ENCODE measurements at regions not wholly inside any gene's neighbourhood (a gene's known extent, or its start where the extent isn't known, plus 50 kb on each side); places are given as distances from the start of the nearest gene placed in this dataset.

- no peaks in the 10 kb centered on the region for H3K9me3 ChIP-seq
- peaks cover 26% of the 10 kb centered on the region for H3K4me1 ChIP-seq
- H3K27ac ChIP-seq: peak overlapping the region; percentile 15
- no peaks in the 10 kb centered on the region for H3K27me3 ChIP-seq
- H3K36me3 ChIP-seq: no peaks in the 10 kb centered on the region
- TF ChIP-seq CTCF (IDR thresholded peaks at IDR 0.05): no peak
- TF ChIP-seq POLR2AphosphoS5 (IDR thresholded peaks at IDR 0.05; ENCODE audit: insufficient read depth in 1 of 2, low read depth in 1 of 2): no peak
- no peak for TF ChIP-seq POLR2A (IDR thresholded peaks at IDR 0.05)
- DNase-seq (ENCODE audit: extremely low spot score in 2 of 2): no peak
- intact Hi-C loops (cut with DNase I): no loop called here
- H3K4me3 ChIP-seq: no peak overlapping the region
These were observed 284.7 kb upstream of the HSF2 start for GRCh38 chr6:122114717-122115116.

- H3K27me3 ChIP-seq: no peaks in the 10 kb centered on the region
- H3K4me3 ChIP-seq: no peak overlapping the region
- TF ChIP-seq CTCF (IDR thresholded peaks at IDR 0.05): no peak
- TF ChIP-seq POLR2A (IDR thresholded peaks at IDR 0.05): no peak
- TF ChIP-seq POLR2AphosphoS5 (IDR thresholded peaks at IDR 0.05; ENCODE audit: insufficient read depth in 1 of 2, low read depth in 1 of 2): peak in 1 of 2 donors; percentile 6
- H3K27ac ChIP-seq: no peak overlapping the region
- peaks cover 18% of the 10 kb centered on the region for H3K4me1 ChIP-seq
- intact Hi-C loops (cut with DNase I): no loop called here
- H3K36me3 ChIP-seq: no peaks in the 10 kb centered on the region
- no peaks in the 10 kb centered on the region for H3K9me3 ChIP-seq
- no peak for DNase-seq (ENCODE audit: extremely low spot score in 2 of 2)
These were observed 283.2 kb upstream of the HSF2 start for GRCh38 chr6:122116119-122116834.

DNA sequence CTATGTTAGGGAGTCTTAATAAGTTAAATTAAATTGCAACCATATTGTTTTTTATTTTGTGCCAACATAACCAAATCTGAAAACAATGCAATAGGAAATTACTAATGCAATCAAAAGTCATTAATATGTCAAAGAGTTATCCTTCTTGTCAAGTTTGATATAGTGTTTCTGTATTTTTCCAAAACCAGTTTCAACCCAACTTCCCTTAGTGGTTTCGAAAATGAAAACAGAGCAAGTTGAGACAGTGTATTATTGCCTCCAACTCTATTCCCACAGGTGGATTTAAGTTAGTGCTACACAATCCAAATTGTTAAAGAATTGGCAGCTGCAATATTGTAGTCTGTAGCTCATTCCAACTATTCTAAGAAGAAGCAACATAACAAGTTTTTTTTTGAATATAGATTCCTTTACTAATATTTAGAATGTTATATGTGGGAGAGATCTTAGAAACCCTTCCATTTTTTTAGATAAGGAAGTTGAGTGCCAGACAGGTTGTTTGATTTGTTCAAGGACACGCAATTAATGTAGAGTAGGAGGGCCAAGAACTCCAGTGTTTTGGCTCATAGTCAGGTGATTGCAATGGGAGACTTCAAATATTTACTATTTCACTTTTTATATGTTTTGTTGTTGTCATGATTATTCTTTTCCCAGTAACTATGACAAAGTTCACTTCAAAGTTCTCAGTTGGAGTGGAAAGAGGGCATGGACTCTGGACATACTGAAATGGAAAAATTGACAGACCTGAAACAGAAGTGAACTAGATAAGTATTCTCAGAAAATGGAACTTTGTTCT lies 282.4 kb upstream of the HSF2 start:
- H3K36me3 ChIP-seq: no peaks in the 10 kb centered on the region
- H3K9me3 ChIP-seq: no peaks in the 10 kb centered on the region
- DNase-seq (ENCODE audit: extremely low spot score in 2 of 2): no peak
- no peak overlapping the region for H3K4me3 ChIP-seq
- intact Hi-C loops (cut with DNase I): no loop called here
- TF ChIP-seq CTCF (IDR thresholded peaks at IDR 0.05) (no peak), POLR2AphosphoS5 (IDR thresholded peaks at IDR 0.05; ENCODE audit: insufficient read depth in 1 of 2, low read depth in 1 of 2) (peak in 1 of 2 donors; percentile 57)
- no peaks in the 10 kb centered on the region for H3K27me3 ChIP-seq
- H3K4me1 ChIP-seq: peaks cover 16% of the 10 kb centered on the region
- H3K27ac ChIP-seq: no peak overlapping the region

DNA sequence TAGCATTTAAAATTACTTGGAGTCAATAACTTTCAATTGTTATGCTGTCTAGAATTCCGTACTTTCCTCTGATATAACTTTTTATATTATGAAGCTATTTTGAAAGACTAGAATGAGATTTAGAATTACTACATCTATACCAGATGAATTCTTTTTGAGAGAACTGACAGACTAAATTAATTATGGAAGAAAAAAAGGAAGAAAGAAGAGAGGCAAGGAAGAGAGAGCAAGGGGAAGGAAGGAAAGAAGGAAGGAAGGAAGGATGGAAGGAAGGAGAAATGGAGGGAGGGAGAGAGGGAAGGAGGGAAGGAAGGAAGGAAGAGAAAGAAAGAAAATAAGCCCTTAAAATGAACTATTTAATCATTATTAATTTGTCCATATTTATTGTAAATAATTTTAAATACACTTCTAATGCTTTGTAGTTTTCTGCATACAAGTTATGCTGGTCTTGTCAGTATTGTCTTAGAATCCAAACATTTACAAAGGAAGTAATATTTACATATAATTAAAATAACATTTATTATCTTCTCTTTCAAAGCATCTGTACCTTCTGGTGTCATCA lies 280.4 kb upstream of the HSF2 start:
- no peak for TF ChIP-seq CTCF (IDR thresholded peaks at IDR 0.05)
- Histone ChIP-seq H3K27ac (no peak overlapping the region), H3K36me3 (no peaks in the 10 kb centered on the region), H3K4me3 (no peak overlapping the region), H3K9me3 (no peaks in the 10 kb centered on the region), H3K4me1 (peaks cover 21% of the 10 kb centered on the region), H3K27me3 (no peaks in the 10 kb centered on the region)
- DNase-seq (ENCODE audit: extremely low spot score in 2 of 2): no peak
- intact Hi-C loops (cut with DNase I): no loop called here

- no peak for DNase-seq (ENCODE audit: extremely low spot score in 2 of 2)
- Histone ChIP-seq H3K4me1 (peaks cover 6% of the 10 kb centered on the region), H3K36me3 (no peaks in the 10 kb centered on the region), H3K9me3 (no peaks in the 10 kb centered on the region), H3K4me3 (no peak overlapping the region), H3K27ac (no peak overlapping the region), H3K27me3 (no peaks in the 10 kb centered on the region)
- intact Hi-C loops (cut with DNase I): no loop called here
- no peak for TF ChIP-seq CTCF (IDR thresholded peaks at IDR 0.05)
- no peak for TF ChIP-seq POLR2AphosphoS5 (IDR thresholded peaks at IDR 0.05; ENCODE audit: insufficient read depth in 1 of 2, low read depth in 1 of 2)
- TF ChIP-seq POLR2A (IDR thresholded peaks at IDR 0.05): no peak
These were observed 277.2 kb upstream of the HSF2 start for GRCh38 chr6:122122202-122122601.

Data from vagina (tissue), 2 donors.